ENCODE measurements at regions not wholly inside any gene's neighbourhood (a gene's known extent, or its start where the extent isn't known, plus 50 kb on each side); places are given as distances from the start of the nearest gene placed in this dataset.

DNA sequence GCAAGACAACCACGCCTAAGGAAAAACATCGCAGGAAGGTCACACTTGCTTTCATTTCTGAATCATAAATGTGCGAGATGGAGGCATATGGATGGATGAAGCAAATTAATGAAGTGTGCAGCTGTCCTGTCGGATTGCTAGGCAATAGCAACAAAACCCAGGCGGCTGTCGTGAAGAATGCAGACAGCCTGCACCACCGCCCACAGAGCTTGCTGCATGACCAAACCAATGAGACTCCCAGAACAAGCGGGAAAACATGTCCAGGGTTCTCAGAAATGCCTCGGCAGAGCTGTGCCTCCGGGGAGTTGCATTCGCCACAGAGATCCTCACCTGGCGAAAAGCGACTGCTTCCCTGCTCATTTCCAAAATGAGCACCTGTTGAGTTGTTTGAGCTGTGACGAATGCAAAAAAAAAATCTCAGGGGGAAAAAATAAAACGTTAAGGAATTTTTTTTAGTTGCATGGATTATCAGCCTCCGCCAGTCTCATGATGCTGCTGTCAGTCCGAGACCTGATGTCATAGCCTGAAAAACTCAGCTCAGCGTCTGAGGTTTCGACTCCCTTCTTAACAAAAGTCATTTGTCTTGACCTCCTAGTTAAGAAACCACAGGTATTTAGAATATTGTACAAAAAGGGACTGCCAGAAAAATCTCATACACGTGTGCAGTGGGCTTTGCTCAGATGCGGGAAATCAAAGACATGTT lies 155.5 kb upstream of the MXRA5 start:
- TF ChIP-seq CTCF (conservative IDR thresholded peaks at IDR 0.05 in 1 of 2, IDR thresholded peaks at IDR 0.05 in 1 of 2; ENCODE audit: low read depth in 1 of 2, low read length in 2 of 2) (no peak), EZH2 (IDR thresholded peaks at IDR 0.05; ENCODE audit: low read length, missing control alignments) (no peak)

Data from fibroblast of lung (primary cell).